H9 (cell line): ENCODE measurements at regions not wholly inside any gene's neighbourhood (a gene's known extent, or its start where the extent isn't known, plus 50 kb on each side); places are given as distances from the start of the nearest gene placed in this dataset.

Experiments used
- DNase-seq: peaks from one replicate; pipeline ENCODE4 v3.0.0-alpha.2; 2017
- H2AFZ ChIP-seq: one replicate; pipeline ENCODE4 v1.6.1; 2013; ENCODE audit warnings: mild to moderate bottlenecking, low read length, control low read depth, moderate library complexity
- H2AK5ac ChIP-seq: 2 replicates; pipeline ENCODE4 v1.6.1; 2013; ENCODE audit warnings: low read length, control low read depth, mixed read lengths; ENCODE audit not compliant: insufficient read length
- H2BK120ac ChIP-seq: one replicate; pipeline ENCODE4 v1.6.1; 2013; ENCODE audit warnings: low read depth, mild to moderate bottlenecking, low read length, control low read depth, inconsistent platforms; ENCODE audit not compliant: poor library complexity, severe bottlenecking
- H2BK12ac ChIP-seq: 2 replicates; pipeline ENCODE4 v1.6.1; 2013; ENCODE audit warnings: low read length, control low read depth, mixed read lengths, low read depth; ENCODE audit not compliant: insufficient read length
- H2BK15ac ChIP-seq: 2 replicates; pipeline ENCODE4 v1.6.1; 2013; ENCODE audit warnings: low read depth, low read length, control low read depth
- H2BK20ac ChIP-seq: one replicate; pipeline ENCODE4 v1.6.1; 2013; ENCODE audit warnings: low read depth, mild to moderate bottlenecking, low read length, control low read depth, inconsistent platforms; ENCODE audit not compliant: poor library complexity, severe bottlenecking
- H2BK5ac ChIP-seq: 2 replicates; pipeline ENCODE4 v1.6.1; 2013; ENCODE audit warnings: low read length, control low read depth, mixed read lengths; ENCODE audit not compliant: insufficient read length
- H3K14ac ChIP-seq: 2 replicates; pipeline ENCODE4 v1.6.1; 2013; ENCODE audit warnings: low read length, control low read depth; ENCODE audit not compliant: insufficient read depth
- H3K18ac ChIP-seq: 2 replicates; pipeline ENCODE4 v1.6.1; 2013; ENCODE audit warnings: low read depth, mild to moderate bottlenecking, mixed read lengths, low read length, control low read depth; ENCODE audit not compliant: insufficient read length
- H3K23ac ChIP-seq: 2 replicates; pipeline ENCODE4 v1.6.1; 2013; ENCODE audit warnings: low read length, control low read depth, mixed read lengths, low read depth; ENCODE audit not compliant: insufficient read length
- H3K23me2 ChIP-seq: 2 replicates; pipeline ENCODE4 v1.6.1; 2013; ENCODE audit warnings: low read depth, mild to moderate bottlenecking, mixed read lengths, low read length, control low read depth; ENCODE audit not compliant: insufficient read length, poor library complexity, severe bottlenecking
- H3K27ac ChIP-seq: 2 replicates; pipeline ENCODE4 v1.5.1; 2013; ENCODE audit warnings: low read length, control low read depth, mixed read lengths, low read depth; ENCODE audit not compliant: insufficient read length
- H3K27me3 ChIP-seq: 2 replicates; pipeline ENCODE4 v1.6.1; 2013; ENCODE audit warnings: low read length, control low read depth, inconsistent platforms; ENCODE audit not compliant: insufficient read depth
- H3K4ac ChIP-seq: 2 replicates; pipeline ENCODE4 v1.6.1; 2013; ENCODE audit warnings: low read depth, mild to moderate bottlenecking, control low read depth, inconsistent platforms, low read length, moderate library complexity
- H3K4me1 ChIP-seq: 2 replicates; pipeline ENCODE4 v1.6.1; 2013; ENCODE audit warnings: low read length, control low read depth, inconsistent platforms; ENCODE audit not compliant: insufficient read depth
- H3K4me2 ChIP-seq: 2 replicates; pipeline ENCODE4 v1.6.1; 2013; ENCODE audit warnings: low read length, control low read depth, mixed read lengths; ENCODE audit not compliant: insufficient read length, insufficient read depth
- H3K56ac ChIP-seq: 2 replicates; pipeline ENCODE4 v1.6.1; 2013; ENCODE audit warnings: low read depth, mild to moderate bottlenecking, mixed read lengths, low read length, control low read depth; ENCODE audit not compliant: insufficient read length
- H3K79me1 ChIP-seq: 2 replicates; pipeline ENCODE4 v1.6.1; 2013; ENCODE audit warnings: low read depth, mild to moderate bottlenecking, moderate library complexity, low read length, control low read depth, inconsistent platforms; ENCODE audit not compliant: insufficient read depth, poor library complexity, severe bottlenecking
- H3K79me2 ChIP-seq: 2 replicates; pipeline ENCODE4 v1.6.1; 2013; ENCODE audit warnings: low read length, control low read depth, inconsistent platforms; ENCODE audit not compliant: insufficient read depth
- H3K9ac ChIP-seq: 2 replicates; pipeline ENCODE4 v1.6.1; 2013; ENCODE audit warnings: low read length, control low read depth, mixed read lengths; ENCODE audit not compliant: insufficient read length; ENCODE audit errors: extremely low read depth
- H3K9me3 ChIP-seq: one replicate; pipeline ENCODE4 v1.6.1; 2013; ENCODE audit warnings: low read depth, low read length, inconsistent platforms; ENCODE audit not compliant: control insufficient read depth
- H3T11ph ChIP-seq: one replicate; pipeline ENCODE4 v1.6.1; 2013; ENCODE audit warnings: mild to moderate bottlenecking, low read length, control low read depth, inconsistent platforms
- H4K20me1 ChIP-seq: one replicate; pipeline ENCODE4 v1.6.1; 2013; ENCODE audit not compliant: control insufficient read depth, insufficient read length, insufficient read depth
- H4K5ac ChIP-seq: 2 replicates; pipeline ENCODE4 v1.6.1; 2013; ENCODE audit warnings: low read depth, mild to moderate bottlenecking, mixed read lengths, low read length, control low read depth; ENCODE audit not compliant: insufficient read length
- H4K8ac ChIP-seq: replicated peaks from 2 replicates; pipeline ENCODE4 v1.6.1; 2013; ENCODE audit warnings: low read length, control low read depth, mixed read lengths, low read depth; ENCODE audit not compliant: insufficient read length
- H4K91ac ChIP-seq: 2 replicates; pipeline ENCODE4 v1.6.1; 2013; ENCODE audit warnings: low read depth, mild to moderate bottlenecking, moderate library complexity, mixed read lengths, low read length, control low read depth; ENCODE audit not compliant: insufficient read length
- H3K27ac Mint-ChIP-seq, 3 experiments: 2 replicates in 2 of 3; 3 replicates in 1 of 3; pipeline ENCODE4 v1.8.0; 2020 to 2021; ENCODE audit warnings: mixed read lengths in 3 of 3, mild to moderate bottlenecking in 1 of 3, moderate library complexity in 1 of 3
- H3K27me3 Mint-ChIP-seq: 2 replicates; pipeline ENCODE4 v1.8.0; 2021; ENCODE audit warnings: low read depth, mild to moderate bottlenecking, moderate library complexity, mixed read lengths
- H3K36me3 Mint-ChIP-seq, 3 experiments: 2 replicates in 2 of 3; 3 replicates in 1 of 3; pipeline ENCODE4 v1.8.0; 2020 to 2021; ENCODE audit warnings: low read depth in 3 of 3, mixed read lengths in 3 of 3; ENCODE audit not compliant: insufficient read depth in 1 of 3
- H3K4me1 Mint-ChIP-seq, 2 experiments: 2 replicates each; pipeline ENCODE4 v1.8.0; 2020; ENCODE audit warnings: mixed read lengths in 2 of 2
- H3K4me3 Mint-ChIP-seq, 2 experiments: 2 replicates in 1 of 2; 3 replicates in 1 of 2; pipeline ENCODE4 v1.8.0; 2020 to 2021; ENCODE audit warnings: mild to moderate bottlenecking in 2 of 2, mixed read lengths in 2 of 2, moderate library complexity in 1 of 2
- H3K9me3 Mint-ChIP-seq, 2 experiments: 2 replicates in 1 of 2; 3 replicates in 1 of 2; pipeline ENCODE4 v1.8.0; 2020; ENCODE audit warnings: mild to moderate bottlenecking in 2 of 2, mixed read lengths in 2 of 2, moderate library complexity in 1 of 2
- WGBS: extraction: QIAGEN DNeasy Blood & Tissue Kit; methylation state at CpG from one replicate; pipeline ENCODE4 v1.1.7; 2013; ENCODE audit warnings: missing lambda C conversion rate, low lambda C conversion rate, mixed read lengths; ENCODE audit not compliant: insufficient read length; ENCODE audit errors: extremely low coverage; 5-methylcytosine and 5-hydroxymethylcytosine counted together
- TF ChIP-seq, protein P1 (sequence below): fragments of 200-600 bp; sonication (generic); conservative IDR thresholded peaks from 3 replicates; pipeline ENCODE4 v1.8.0; 2021; ENCODE audit warnings: antibody characterized with exemption, mild to moderate bottlenecking

DNA sequence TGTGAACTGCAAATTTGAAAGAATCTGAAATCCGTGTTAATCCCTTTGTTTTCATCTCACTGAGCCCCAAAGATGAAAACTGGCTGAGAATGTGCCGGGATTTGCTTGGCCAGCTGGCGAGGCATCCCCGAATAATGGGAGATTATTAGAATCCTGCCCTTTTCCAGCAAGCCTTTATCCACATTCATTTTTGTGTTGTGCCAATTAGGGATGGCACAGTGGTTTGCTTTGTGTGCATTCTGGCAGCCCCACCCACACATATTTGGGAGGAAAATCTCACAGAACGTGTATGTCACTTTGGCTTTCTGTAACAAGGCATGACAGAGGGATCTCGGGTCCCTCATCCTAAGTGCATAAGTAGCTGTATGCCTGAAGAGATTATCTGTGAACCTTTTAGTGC lies 405.8 kb upstream of the FAM98A start:
- WGBS: no CpG with 5 or more reads among the region's 6 CpGs
- H3T11ph ChIP-seq: no peak overlapping the region

More for the DNA sequence above, 405.8 kb upstream of the FAM98A start:
- Mint-ChIP-seq H3K4me1 (no peaks in the 10 kb centered on the region), H3K27ac (no peak overlapping the region), H3K4me3 (no peak overlapping the region), H3K36me3 (no peaks in the 10 kb centered on the region), H3K27me3 (no peaks in the 10 kb centered on the region), H3K9me3 (peaks cover 0 to 2% of the 10 kb centered on the region in 2 experiments; a peak in 3 of 5 replicates)
- no peaks in the 10 kb centered on the region for H4K20me1 ChIP-seq
- no peak overlapping the region for H2BK15ac ChIP-seq
- H3K27me3 ChIP-seq: no peaks in the 10 kb centered on the region
- no peak overlapping the region for H3K23ac ChIP-seq
- no peak overlapping the region for H3K18ac ChIP-seq
- no peak overlapping the region for H2BK120ac ChIP-seq
- no peaks in the 10 kb centered on the region for H3K79me2 ChIP-seq
- H3K4me1 ChIP-seq: no peaks in the 10 kb centered on the region
- no peak overlapping the region for H2BK12ac ChIP-seq
- no peaks in the 10 kb centered on the region for H3K9me3 ChIP-seq
- H3K14ac ChIP-seq: no peak overlapping the region
- no peak overlapping the region for H2AK5ac ChIP-seq
- no peak overlapping the region for H3K56ac ChIP-seq
- H3K4ac ChIP-seq: no peak overlapping the region
- DNase-seq: no peak
- H2BK5ac ChIP-seq: no peak overlapping the region
- no peak overlapping the region for H3K9ac ChIP-seq
- no peak overlapping the region for H2AFZ ChIP-seq
- no peaks in the 10 kb centered on the region for H3K23me2 ChIP-seq
- no peak overlapping the region for H2BK20ac ChIP-seq
- no peak overlapping the region for H4K8ac ChIP-seq
- no peak overlapping the region for H4K5ac ChIP-seq
- H4K91ac ChIP-seq: no peak overlapping the region
- TF ChIP-seq, protein P1, sequence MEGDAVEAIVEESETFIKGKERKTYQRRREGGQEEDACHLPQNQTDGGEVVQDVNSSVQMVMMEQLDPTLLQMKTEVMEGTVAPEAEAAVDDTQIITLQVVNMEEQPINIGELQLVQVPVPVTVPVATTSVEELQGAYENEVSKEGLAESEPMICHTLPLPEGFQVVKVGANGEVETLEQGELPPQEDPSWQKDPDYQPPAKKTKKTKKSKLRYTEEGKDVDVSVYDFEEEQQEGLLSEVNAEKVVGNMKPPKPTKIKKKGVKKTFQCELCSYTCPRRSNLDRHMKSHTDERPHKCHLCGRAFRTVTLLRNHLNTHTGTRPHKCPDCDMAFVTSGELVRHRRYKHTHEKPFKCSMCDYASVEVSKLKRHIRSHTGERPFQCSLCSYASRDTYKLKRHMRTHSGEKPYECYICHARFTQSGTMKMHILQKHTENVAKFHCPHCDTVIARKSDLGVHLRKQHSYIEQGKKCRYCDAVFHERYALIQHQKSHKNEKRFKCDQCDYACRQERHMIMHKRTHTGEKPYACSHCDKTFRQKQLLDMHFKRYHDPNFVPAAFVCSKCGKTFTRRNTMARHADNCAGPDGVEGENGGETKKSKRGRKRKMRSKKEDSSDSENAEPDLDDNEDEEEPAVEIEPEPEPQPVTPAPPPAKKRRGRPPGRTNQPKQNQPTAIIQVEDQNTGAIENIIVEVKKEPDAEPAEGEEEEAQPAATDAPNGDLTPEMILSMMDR: no peak
- no peak overlapping the region for H3K4me2 ChIP-seq
- no peaks in the 10 kb centered on the region for H3K79me1 ChIP-seq
- H3K27ac ChIP-seq: no peak overlapping the region
